Prostate gland (tissue), 2 donors: ENCODE measurements at regions not wholly inside any gene's neighbourhood (a gene's known extent, or its start where the extent isn't known, plus 50 kb on each side); places are given as distances from the start of the nearest gene placed in this dataset.

Experiments
- DNase-seq: peaks from one replicate; pipeline ENCODE4 v3.0.0-alpha.2; 2019; ENCODE audit warnings: low spot score
- H3K27ac ChIP-seq, 2 donors: fragments of 200-600 bp; sonication (generic); 2 replicates each; pipeline ENCODE4 v1.5.1; 2017 to 2019
- H3K27me3 ChIP-seq: fragments of 200-600 bp; sonication (generic); replicated peaks from 2 replicates; pipeline ENCODE4 v1.5.1; 2019; ENCODE audit not compliant: insufficient read depth
- H3K36me3 ChIP-seq, 2 donors: fragments of 200-600 bp; sonication (generic); 1 replicate in 1 of 2; 2 replicates in 1 of 2; pipeline versions ENCODE4 v1.5.1 to v1.8.1; 2017 to 2019
- H3K4me1 ChIP-seq: fragments of 200-600 bp; sonication (generic); replicated peaks from 2 replicates; pipeline ENCODE4 v1.5.1; 2019
- H3K4me3 ChIP-seq, 2 donors: fragments of 200-600 bp; sonication (generic); 2 replicates each; pipeline ENCODE4 v1.5.1; 2017 to 2019
- H3K9me3 ChIP-seq: fragments of 200-600 bp; sonication (generic); 2 replicates; pipeline ENCODE4 v1.5.1; 2017
- POLR2A ChIP-seq: fragments of 450-650 bp; IDR thresholded peaks from one replicate; pipeline ENCODE4 v1.6.1; 2016; ENCODE audit warnings: antibody characterized with exemption, mild to moderate bottlenecking
- POLR2AphosphoS5 ChIP-seq: sonication (generic); formaldehyde crosslinking; IDR thresholded peaks from one replicate; pipeline ENCODE4 v1.6.1; 2017; ENCODE audit warnings: antibody characterized with exemption
- WGBS: methylation state at CpG from one replicate; pipeline ENCODE4 v1.1.5; 2018; 5-methylcytosine and 5-hydroxymethylcytosine counted together
- intact Hi-C: fragments of 100-400 bp; cut with DNase I; formaldehyde crosslinking; loops from one replicate; pipeline ENCODE4 v1.14.2; 2022
- TF ChIP-seq, protein P1 (sequence below), 4 experiments: fragments of 200-600 bp in 2 of 4; fragments of 450-650 bp in 2 of 4; sonication (generic) in 2 of 4; IDR thresholded peaks; 1 replicate in 3 of 4; 2 replicates in 1 of 4; pipeline ENCODE4 v1.5.1; 2016 to 2019; ENCODE audit warnings: antibody characterized with exemption in 4 of 4, mild to moderate bottlenecking in 2 of 4, moderate library complexity in 2 of 4

DNA sequence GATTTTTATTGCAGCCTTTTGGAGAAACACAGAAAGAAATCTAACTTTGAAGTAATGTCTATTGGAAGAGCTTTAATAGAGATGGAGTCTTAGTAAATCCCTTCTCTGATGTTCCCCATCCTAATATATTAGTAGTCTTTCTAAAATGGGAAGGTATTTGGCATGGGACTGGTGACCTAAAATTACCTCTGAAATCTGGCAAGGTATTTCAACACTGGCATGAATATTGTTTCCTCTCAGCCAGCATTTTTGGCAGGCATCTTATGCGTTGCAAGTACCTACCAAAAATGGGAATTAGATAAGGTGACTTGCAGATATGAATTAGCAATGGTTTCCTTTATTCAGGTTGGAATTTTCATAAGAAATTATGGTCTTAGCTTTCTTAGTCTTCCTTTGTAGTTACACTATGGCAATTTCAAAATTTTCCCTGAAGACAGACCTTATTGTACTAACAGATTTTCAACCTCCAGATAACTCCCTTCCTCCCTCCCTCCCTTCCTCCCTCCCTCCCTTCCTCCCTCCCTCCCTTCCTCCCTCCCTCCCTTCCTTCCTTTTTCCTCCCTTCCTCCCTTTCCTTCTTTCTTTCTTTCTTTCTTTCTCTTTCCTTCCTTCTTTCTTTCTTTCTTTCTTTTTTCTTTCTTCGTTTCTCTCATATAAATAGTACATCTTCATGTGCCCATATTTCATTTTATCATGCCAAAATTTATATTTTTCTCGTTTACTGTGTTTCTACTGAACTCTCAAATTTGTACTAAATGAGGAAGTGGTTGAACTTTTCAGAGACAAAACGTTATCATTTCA lies 168.2 kb upstream of the KCNMB2 start:
- 39% methylated on average over 4 of the region's 4 CpGs for WGBS

DNA sequence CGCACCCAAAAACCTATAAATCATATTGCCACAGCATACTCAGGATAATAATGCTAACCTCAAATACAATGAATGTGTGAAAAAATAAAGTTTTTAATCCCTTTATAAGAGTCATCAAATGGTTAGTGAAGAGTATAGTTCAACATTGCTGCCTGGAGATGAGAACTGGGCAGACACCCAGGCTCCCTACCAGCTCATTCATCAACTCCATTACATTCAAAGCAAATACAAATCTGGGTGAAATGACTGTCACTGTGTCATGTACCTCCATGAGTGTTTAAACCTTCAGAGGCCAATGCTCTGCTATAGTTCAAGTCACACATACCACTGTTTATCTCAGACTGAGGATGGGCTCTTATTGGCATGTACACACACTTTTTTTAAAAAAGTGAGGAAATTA lies 167.2 kb upstream of the KCNMB2 start:
- Histone ChIP-seq H3K36me3 (no peaks in the 10 kb centered on the region), H3K27me3 (no peaks in the 10 kb centered on the region), H3K9me3 (no peaks in the 10 kb centered on the region), H3K4me3 (no peak overlapping the region), H3K27ac (no peak overlapping the region), H3K4me1 (no peaks in the 10 kb centered on the region)
- intact Hi-C loops = no loop called here
- no peak for DNase-seq
- TF ChIP-seq POLR2AphosphoS5 = no peak
- TF ChIP-seq, protein P1, sequence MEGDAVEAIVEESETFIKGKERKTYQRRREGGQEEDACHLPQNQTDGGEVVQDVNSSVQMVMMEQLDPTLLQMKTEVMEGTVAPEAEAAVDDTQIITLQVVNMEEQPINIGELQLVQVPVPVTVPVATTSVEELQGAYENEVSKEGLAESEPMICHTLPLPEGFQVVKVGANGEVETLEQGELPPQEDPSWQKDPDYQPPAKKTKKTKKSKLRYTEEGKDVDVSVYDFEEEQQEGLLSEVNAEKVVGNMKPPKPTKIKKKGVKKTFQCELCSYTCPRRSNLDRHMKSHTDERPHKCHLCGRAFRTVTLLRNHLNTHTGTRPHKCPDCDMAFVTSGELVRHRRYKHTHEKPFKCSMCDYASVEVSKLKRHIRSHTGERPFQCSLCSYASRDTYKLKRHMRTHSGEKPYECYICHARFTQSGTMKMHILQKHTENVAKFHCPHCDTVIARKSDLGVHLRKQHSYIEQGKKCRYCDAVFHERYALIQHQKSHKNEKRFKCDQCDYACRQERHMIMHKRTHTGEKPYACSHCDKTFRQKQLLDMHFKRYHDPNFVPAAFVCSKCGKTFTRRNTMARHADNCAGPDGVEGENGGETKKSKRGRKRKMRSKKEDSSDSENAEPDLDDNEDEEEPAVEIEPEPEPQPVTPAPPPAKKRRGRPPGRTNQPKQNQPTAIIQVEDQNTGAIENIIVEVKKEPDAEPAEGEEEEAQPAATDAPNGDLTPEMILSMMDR (IDR thresholded peaks at IDR 0.05) = no peak
- TF ChIP-seq POLR2A = no peak
- WGBS = 100% methylated on average over 1 of the region's 1 CpG

More for the DNA sequence above, 168.2 kb upstream of the KCNMB2 start:
- intact Hi-C loops = no loop called here
- DNase-seq = peak; percentile 53
- Histone ChIP-seq H3K36me3 (no peaks in the 10 kb centered on the region), H3K4me1 (no peaks in the 10 kb centered on the region), H3K27ac (peak overlapping the region in 1 of 2 donors; percentile 6), H3K9me3 (no peaks in the 10 kb centered on the region), H3K27me3 (no peaks in the 10 kb centered on the region), H3K4me3 (no peak overlapping the region)
- TF ChIP-seq POLR2A (no peak), POLR2AphosphoS5 (peak; percentile 68)
- TF ChIP-seq, protein P1 (IDR thresholded peaks at IDR 0.05) = no peak

DNA sequence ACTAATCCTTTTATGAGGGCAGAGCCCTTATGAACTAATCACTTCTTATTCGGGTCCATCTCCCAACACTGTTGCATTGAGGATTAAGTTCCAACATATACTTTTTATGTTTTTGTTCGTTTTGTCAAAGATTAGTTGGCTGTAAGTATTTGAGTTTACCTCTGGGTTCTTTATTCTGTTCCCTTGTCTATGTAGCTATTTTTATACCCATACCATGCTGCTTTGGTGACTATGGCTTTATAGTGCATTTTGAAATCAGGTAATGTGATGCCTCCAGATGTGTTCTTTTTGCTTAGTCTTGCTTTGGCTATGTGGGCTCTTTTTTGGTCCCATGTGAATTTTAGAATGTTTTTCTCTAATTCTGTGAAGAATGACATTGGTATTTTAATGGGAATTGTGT lies 166.4 kb upstream of the KCNMB2 start:
- intact Hi-C loops = no loop called here

DNA sequence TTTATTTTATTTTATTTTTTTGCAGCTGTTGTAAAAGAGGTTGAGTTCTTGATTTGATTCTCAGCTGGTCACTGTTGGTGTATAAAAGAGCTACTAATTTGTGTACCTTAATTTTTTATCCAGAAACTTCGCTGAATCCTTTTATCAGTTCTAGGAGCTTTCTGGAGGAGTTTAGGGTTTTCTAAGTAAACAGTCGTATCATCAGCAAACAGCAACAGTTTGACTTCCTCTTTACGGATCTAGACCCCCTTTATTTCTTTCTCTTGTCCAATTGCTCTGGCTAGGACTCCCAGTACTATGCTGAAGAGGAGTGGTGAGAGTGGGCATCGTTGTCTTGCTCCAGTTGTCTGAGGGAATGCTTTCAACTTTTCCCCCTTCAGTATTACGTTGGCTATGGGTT lies 165.8 kb upstream of the KCNMB2 start:
- 88% methylated on average over 5 of the region's 5 CpGs for WGBS
- Histone ChIP-seq H3K27ac (no peak overlapping the region), H3K9me3 (no peaks in the 10 kb centered on the region), H3K36me3 (no peaks in the 10 kb centered on the region), H3K4me1 (no peaks in the 10 kb centered on the region), H3K4me3 (no peak overlapping the region), H3K27me3 (no peaks in the 10 kb centered on the region)
- no peak for DNase-seq
- TF ChIP-seq POLR2A (no peak), POLR2AphosphoS5 (no peak)
- TF ChIP-seq, protein P1 (IDR thresholded peaks at IDR 0.05) = no peak
- intact Hi-C loops = no loop called here

More for the DNA sequence above, 166.4 kb upstream of the KCNMB2 start:
- TF ChIP-seq POLR2AphosphoS5 = no peak
- TF ChIP-seq, protein P1 (IDR thresholded peaks at IDR 0.05) = no peak
- TF ChIP-seq POLR2A = no peak
- Histone ChIP-seq H3K27ac (no peak overlapping the region), H3K36me3 (no peaks in the 10 kb centered on the region), H3K9me3 (no peaks in the 10 kb centered on the region), H3K4me3 (no peak overlapping the region), H3K27me3 (no peaks in the 10 kb centered on the region), H3K4me1 (no peaks in the 10 kb centered on the region)
- no peak for DNase-seq
- 88% methylated on average over 2 of the region's 2 CpGs for WGBS

DNA sequence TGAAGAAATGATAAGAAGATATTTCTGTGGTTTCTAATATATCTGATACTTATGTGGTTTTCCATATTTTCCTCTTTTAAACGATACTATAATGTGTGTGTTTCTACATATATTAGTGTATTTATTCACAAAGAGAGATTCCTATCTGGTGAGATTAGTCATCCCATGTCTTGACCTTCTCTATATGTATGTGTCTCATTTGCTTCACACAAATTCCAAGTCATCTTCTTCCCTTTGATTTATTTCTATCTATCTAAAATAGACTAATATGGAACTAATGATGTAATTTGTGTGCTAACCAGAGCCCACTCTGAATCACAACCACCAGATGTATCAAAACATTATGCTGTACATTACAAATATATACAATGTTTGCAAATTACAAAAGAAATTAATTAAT lies 154.7 kb upstream of the KCNMB2 start:
- no peak for DNase-seq
- Histone ChIP-seq H3K4me3 (no peak overlapping the region), H3K36me3 (no peaks in the 10 kb centered on the region), H3K27ac (no peak overlapping the region), H3K4me1 (no peaks in the 10 kb centered on the region), H3K27me3 (no peaks in the 10 kb centered on the region), H3K9me3 (no peaks in the 10 kb centered on the region)
- TF ChIP-seq, protein P1 (IDR thresholded peaks at IDR 0.05) = no peak
- no peak for TF ChIP-seq POLR2AphosphoS5
- 75% methylated on average over 1 of the region's 1 CpG for WGBS
- intact Hi-C loops = loop anchor here (10.0 kb wide), 2 partner anchors 1027 to 1327 kb away; no protein-coding TSS in a partner anchor
